CD4-positive, CD25-positive, alpha-beta regulatory T cell (primary cell): ENCODE measurements at regions not wholly inside any gene's neighbourhood (a gene's known extent, or its start where the extent isn't known, plus 50 kb on each side); places are given as distances from the start of the nearest gene placed in this dataset.

Experiments used
- ATAC-seq, 2 donors: fragments of 150-1000 bp; cut with Tn5 transposase; one replicate each; pipeline ENCODE4 v1.10.0; 2021; ENCODE audit warnings: low read depth in 2 of 2, moderate number of reproducible peaks in 2 of 2, moderate library complexity in 1 of 2
- DNase-seq, 3 donors: peaks; one replicate each; pipeline versions ENCODE4 v3.0.0 to v3.0.0-alpha.2; 2012 to 2022; ENCODE audit warnings: mixed read lengths in 1 of 3
- H3K27ac ChIP-seq: one replicate; pipeline ENCODE4 v1.7.0; 2013; ENCODE audit warnings: mild to moderate bottlenecking, low read length; ENCODE audit not compliant: insufficient read depth, poor library complexity, severe bottlenecking
- H3K27me3 ChIP-seq: one replicate; pipeline ENCODE4 v1.7.0; 2013; ENCODE audit warnings: low read length; ENCODE audit not compliant: control insufficient read depth, insufficient read depth
- H3K36me3 ChIP-seq: one replicate; pipeline ENCODE4 v1.7.0; 2013; ENCODE audit warnings: mild to moderate bottlenecking, low read length, moderate library complexity; ENCODE audit not compliant: control insufficient read depth, insufficient read depth
- H3K4me1 ChIP-seq: 2 replicates; pipeline ENCODE4 v1.7.0; 2013; ENCODE audit warnings: mild to moderate bottlenecking, low read length; ENCODE audit not compliant: insufficient read depth, control insufficient read depth, poor library complexity, severe bottlenecking
- H3K4me3 ChIP-seq: one replicate; pipeline ENCODE4 v1.7.0; 2013; ENCODE audit warnings: low read depth, mild to moderate bottlenecking, low read length, moderate library complexity
- H3K9me3 ChIP-seq, 2 experiments: 1 replicate in 1 of 2; 2 replicates in 1 of 2; pipeline ENCODE4 v1.7.0; 2013; ENCODE audit warnings: low read length in 2 of 2, mild to moderate bottlenecking in 1 of 2, moderate library complexity in 1 of 2; ENCODE audit not compliant: control insufficient read depth in 2 of 2
- H3K27ac Mint-ChIP-seq, 3 donors: one replicate each; pipeline ENCODE4 v1.8.0; 2020 to 2022; ENCODE audit warnings: mild to moderate bottlenecking in 3 of 3, mixed read lengths in 3 of 3, moderate library complexity in 2 of 3
- H3K27me3 Mint-ChIP-seq: one replicate; pipeline ENCODE4 v1.8.0; 2022; ENCODE audit warnings: mild to moderate bottlenecking, mixed read lengths
- H3K36me3 Mint-ChIP-seq: one replicate; pipeline ENCODE4 v1.8.0; 2020; ENCODE audit warnings: mixed read lengths
- H3K4me1 Mint-ChIP-seq, 4 donors: one replicate each; pipeline ENCODE4 v1.8.0; 2020 to 2022; ENCODE audit warnings: mixed read lengths in 4 of 4, mild to moderate bottlenecking in 1 of 4
- H3K4me3 Mint-ChIP-seq, 4 donors: one replicate each; pipeline ENCODE4 v1.8.0; 2020 to 2022; ENCODE audit warnings: mild to moderate bottlenecking in 4 of 4, mixed read lengths in 4 of 4, moderate library complexity in 3 of 4
- H3K9me3 Mint-ChIP-seq, 7 donors: one replicate each; pipeline ENCODE4 v1.8.0; 2020 to 2022; ENCODE audit warnings: mixed read lengths in 7 of 7, mild to moderate bottlenecking in 3 of 7, moderate library complexity in 2 of 7

DNA sequence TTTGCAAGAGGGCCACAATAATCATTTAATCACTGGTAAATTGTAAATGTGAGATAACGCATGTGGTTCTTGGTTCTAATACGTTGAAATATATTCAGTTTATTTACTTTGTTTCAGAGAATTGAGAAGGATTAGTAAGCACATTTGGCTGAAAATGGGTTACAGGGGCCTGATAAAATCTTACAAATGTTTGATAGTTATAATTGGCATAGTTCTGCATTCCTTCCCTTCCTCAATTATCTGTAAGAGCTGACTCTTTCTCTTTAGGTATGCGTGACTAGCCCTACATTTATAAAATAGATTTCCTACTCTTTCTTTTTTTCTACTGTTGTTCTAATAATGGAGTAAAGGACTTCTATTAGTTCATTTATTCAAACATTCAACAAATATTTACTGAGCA lies 685.2 kb downstream of the NUP35 start:
- Mint-ChIP-seq H3K4me1 (no peaks in the 10 kb centered on the region), H3K4me3 (no peak overlapping the region), H3K27ac (no peak overlapping the region), H3K27me3 (no peaks in the 10 kb centered on the region), H3K9me3 (peaks cover 0 to 7% (median 0%) of the 10 kb centered on the region in 7 donors), H3K36me3 (no peaks in the 10 kb centered on the region)
- Histone ChIP-seq H3K4me3 (no peak overlapping the region), H3K36me3 (no peaks in the 10 kb centered on the region), H3K9me3 (peaks cover 0 to 5% of the 10 kb centered on the region in 2 experiments), H3K27me3 (no peaks in the 10 kb centered on the region), H3K27ac (no peak overlapping the region), H3K4me1 (no peaks in the 10 kb centered on the region)
- DNase-seq, result no peak
- ATAC-seq, result no peak

- Mint-ChIP-seq H3K27me3 (no peaks in the 10 kb centered on the region), H3K4me3 (no peak overlapping the region), H3K27ac (no peak overlapping the region), H3K36me3 (no peaks in the 10 kb centered on the region), H3K4me1 (no peaks in the 10 kb centered on the region), H3K9me3 (peaks cover 0 to 11% (median 2%) of the 10 kb centered on the region in 7 donors)
- ATAC-seq, result no peak
- DNase-seq, result no peak
- Histone ChIP-seq H3K27ac (no peak overlapping the region), H3K36me3 (no peaks in the 10 kb centered on the region), H3K9me3 (no peaks in the 10 kb centered on the region), H3K4me1 (no peaks in the 10 kb centered on the region), H3K4me3 (no peak overlapping the region), H3K27me3 (no peaks in the 10 kb centered on the region)
Measured at GRCh38 chr2:183811281-183811680, 687.0 kb downstream of the NUP35 start.

- no peak for ATAC-seq
- Histone ChIP-seq H3K27ac (no peak overlapping the region), H3K27me3 (no peaks in the 10 kb centered on the region), H3K4me3 (no peak overlapping the region), H3K4me1 (no peaks in the 10 kb centered on the region), H3K36me3 (no peaks in the 10 kb centered on the region), H3K9me3 (no peaks in the 10 kb centered on the region)
- Mint-ChIP-seq H3K27ac (no peak overlapping the region), H3K9me3 (peaks cover 0 to 16% (median 3%) of the 10 kb centered on the region in 7 donors), H3K36me3 (no peaks in the 10 kb centered on the region), H3K4me3 (no peak overlapping the region), H3K4me1 (peaks cover 0 to 5% (median 0%) of the 10 kb centered on the region in 4 donors), H3K27me3 (no peaks in the 10 kb centered on the region)
- DNase-seq, result no peak
Measured at GRCh38 chr2:183812091-183812490, 687.8 kb downstream of the NUP35 start.

DNA sequence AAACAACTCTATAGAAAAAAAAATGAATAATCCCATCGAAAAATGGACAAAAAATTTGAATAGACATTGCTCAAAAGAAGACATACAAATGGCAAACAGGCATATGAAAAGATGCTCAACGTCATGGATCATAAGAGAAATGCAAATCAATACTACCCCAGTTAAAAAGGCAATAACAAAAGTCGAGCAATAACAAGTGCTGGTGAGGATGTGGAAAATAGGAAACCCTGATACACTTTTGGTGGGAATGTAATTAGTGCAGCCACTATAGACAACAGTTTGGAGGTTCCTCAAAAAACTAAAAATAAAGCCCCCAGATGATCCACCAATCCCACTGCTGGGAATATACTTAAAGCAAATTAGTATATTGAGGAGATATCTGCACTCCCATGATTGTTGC lies 701.5 kb downstream of the NUP35 start:
- ATAC-seq (no peak), DNase-seq (no peak)

DNA sequence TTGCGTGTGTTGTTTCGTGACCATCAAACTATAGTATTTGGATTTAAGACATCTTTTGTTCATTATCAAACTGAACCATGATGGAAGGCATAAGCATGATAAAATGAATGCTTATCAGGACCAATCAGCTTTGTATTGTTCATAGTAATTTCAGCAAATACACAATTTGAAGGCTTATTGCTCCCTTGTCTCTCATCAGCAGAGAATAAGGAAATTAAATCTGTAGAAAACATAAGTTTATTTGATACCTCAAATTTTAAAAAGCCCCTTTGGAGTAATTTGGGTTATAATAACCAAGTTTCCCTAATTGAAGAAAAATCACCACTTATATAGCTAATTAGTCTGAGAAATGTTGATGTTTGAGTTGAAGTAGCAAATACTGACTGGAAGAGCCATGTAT lies 705.7 kb downstream of the NUP35 start:
- Mint-ChIP-seq H3K9me3 (peaks cover 1 to 19% (median 11%) of the 10 kb centered on the region in 7 donors), H3K36me3 (no peaks in the 10 kb centered on the region), H3K27ac (no peak overlapping the region), H3K27me3 (no peaks in the 10 kb centered on the region), H3K4me1 (no peaks in the 10 kb centered on the region), H3K4me3 (no peak overlapping the region)
- Histone ChIP-seq H3K36me3 (no peaks in the 10 kb centered on the region), H3K9me3 (peaks cover 2 to 7% of the 10 kb centered on the region in 2 experiments), H3K27ac (no peak overlapping the region), H3K27me3 (no peaks in the 10 kb centered on the region), H3K4me1 (no peaks in the 10 kb centered on the region), H3K4me3 (no peak overlapping the region)
- ATAC-seq, result no peak
- DNase-seq, result no peak

More for the DNA sequence above, 701.5 kb downstream of the NUP35 start:
- no peak overlapping the region for H3K4me3 Mint-ChIP-seq
- no peak overlapping the region for H3K4me3 ChIP-seq
- H3K27ac Mint-ChIP-seq, result no peak overlapping the region
- H3K27me3 ChIP-seq, result no peaks in the 10 kb centered on the region
- no peaks in the 10 kb centered on the region for H3K36me3 Mint-ChIP-seq
- no peak overlapping the region for H3K27ac ChIP-seq
- no peaks in the 10 kb centered on the region for H3K36me3 ChIP-seq
- peaks cover 1 to 23% (median 20%) of the 10 kb centered on the region in 7 donors for H3K9me3 Mint-ChIP-seq
- H3K27me3 Mint-ChIP-seq, result no peaks in the 10 kb centered on the region
- H3K4me1 ChIP-seq, result no peaks in the 10 kb centered on the region
- H3K9me3 ChIP-seq, result peaks cover 2 to 11% of the 10 kb centered on the region in 2 experiments
- H3K4me1 Mint-ChIP-seq, result no peaks in the 10 kb centered on the region

DNA sequence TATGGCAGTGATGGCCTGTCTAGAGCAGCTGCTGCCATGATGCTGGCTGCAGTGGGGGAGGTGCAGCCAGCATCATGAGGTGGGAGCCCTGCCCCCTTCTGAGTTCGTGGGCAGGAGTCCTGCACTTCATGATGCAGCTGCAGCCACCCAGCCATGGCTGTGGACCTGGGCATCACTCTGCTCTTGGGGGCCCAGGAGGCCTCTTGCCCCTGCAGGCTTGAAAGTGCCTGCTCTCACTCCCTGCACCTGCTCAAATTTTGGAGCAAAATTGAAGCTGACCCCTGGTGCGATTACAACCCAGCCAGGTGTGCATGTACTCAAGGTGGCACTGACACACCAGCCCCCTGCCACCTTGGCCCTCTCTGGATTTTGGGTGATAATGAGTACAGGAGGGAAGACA lies 712.9 kb downstream of the NUP35 start:
- no peaks in the 10 kb centered on the region for H3K27me3 ChIP-seq
- Mint-ChIP-seq H3K27me3 (no peaks in the 10 kb centered on the region), H3K4me1 (no peaks in the 10 kb centered on the region), H3K27ac (no peak overlapping the region), H3K9me3 (peaks cover 0 to 16% (median 5%) of the 10 kb centered on the region in 7 donors), H3K36me3 (no peaks in the 10 kb centered on the region), H3K4me3 (no peak overlapping the region)
- peaks cover 0 to 13% of the 10 kb centered on the region in 2 experiments for H3K9me3 ChIP-seq
- no peak overlapping the region for H3K4me3 ChIP-seq
- no peak overlapping the region for H3K27ac ChIP-seq
- H3K36me3 ChIP-seq, result no peaks in the 10 kb centered on the region
- DNase-seq (no peak), ATAC-seq (no peak)
- H3K4me1 ChIP-seq, result no peaks in the 10 kb centered on the region

DNA sequence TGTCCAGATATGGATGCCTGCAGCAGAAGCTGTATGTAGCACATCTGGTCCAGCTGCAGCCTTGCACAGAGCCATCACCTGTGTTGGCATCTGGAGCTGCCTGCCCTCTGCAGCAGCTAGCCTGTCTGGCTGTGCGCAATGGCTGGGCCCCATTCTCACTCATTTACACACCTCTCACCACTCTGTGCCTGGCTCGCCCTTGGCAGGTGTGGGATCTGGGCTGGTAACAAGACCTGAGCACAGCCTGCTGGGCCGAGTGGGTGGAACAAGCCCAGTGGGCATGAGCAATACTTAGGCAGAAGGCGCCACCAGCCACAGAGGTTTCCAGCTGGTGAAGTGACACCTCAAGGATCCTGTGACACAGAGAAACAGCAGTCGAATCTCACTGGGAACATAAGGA lies 714.1 kb downstream of the NUP35 start:
- no peak overlapping the region for H3K27ac Mint-ChIP-seq
- no peaks in the 10 kb centered on the region for H3K4me1 ChIP-seq
- no peaks in the 10 kb centered on the region for H3K27me3 Mint-ChIP-seq
- H3K9me3 ChIP-seq, result peaks cover 0 to 13% of the 10 kb centered on the region in 2 experiments
- peaks cover 0 to 16% (median 5%) of the 10 kb centered on the region in 7 donors for H3K9me3 Mint-ChIP-seq
- H3K36me3 Mint-ChIP-seq, result no peaks in the 10 kb centered on the region
- ATAC-seq (no peak), DNase-seq (no peak)
- H3K36me3 ChIP-seq, result no peaks in the 10 kb centered on the region
- no peak overlapping the region for H3K4me3 ChIP-seq
- no peaks in the 10 kb centered on the region for H3K27me3 ChIP-seq
- no peak overlapping the region for H3K4me3 Mint-ChIP-seq
- no peak overlapping the region for H3K27ac ChIP-seq
- H3K4me1 Mint-ChIP-seq, result no peaks in the 10 kb centered on the region

DNA sequence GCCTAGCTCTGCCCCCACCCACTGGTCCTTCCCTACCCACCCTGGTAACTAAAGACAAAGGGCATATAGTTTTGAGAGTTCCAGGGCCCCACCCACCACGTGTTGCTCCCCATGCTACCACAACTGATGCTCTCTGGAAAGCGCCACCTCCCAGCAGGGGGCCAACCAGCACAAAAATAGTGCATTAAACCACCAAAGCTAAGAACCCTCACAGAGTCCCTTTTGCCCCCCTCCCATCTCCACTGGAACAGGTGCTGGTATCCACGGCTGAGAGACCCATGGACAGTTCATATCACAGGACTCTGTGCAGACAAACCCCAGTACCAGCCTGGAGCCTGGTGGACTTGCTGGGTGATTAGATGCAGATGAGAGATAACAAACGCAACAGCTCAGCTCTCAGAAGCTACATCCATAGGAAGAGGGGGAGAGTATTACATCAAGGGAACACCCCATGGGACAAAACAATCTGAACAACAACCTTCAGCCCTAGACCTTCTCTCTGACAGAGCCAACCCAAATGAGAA lies 715.9 kb downstream of the NUP35 start:
- H3K36me3 ChIP-seq, result no peaks in the 10 kb centered on the region
- H3K9me3 ChIP-seq, result peaks cover 0 to 13% of the 10 kb centered on the region in 2 experiments
- no peaks in the 10 kb centered on the region for H3K27me3 ChIP-seq
- Mint-ChIP-seq H3K4me1 (no peaks in the 10 kb centered on the region), H3K27ac (no peak overlapping the region), H3K9me3 (peaks cover 0 to 16% (median 5%) of the 10 kb centered on the region in 7 donors), H3K27me3 (no peaks in the 10 kb centered on the region), H3K4me3 (no peak overlapping the region), H3K36me3 (no peaks in the 10 kb centered on the region)
- DNase-seq (no peak), ATAC-seq (no peak)
- H3K4me1 ChIP-seq, result no peaks in the 10 kb centered on the region
- no peak overlapping the region for H3K4me3 ChIP-seq
- no peak overlapping the region for H3K27ac ChIP-seq
